NB4 (cell line): ENCODE measurements at regions not wholly inside any gene's neighbourhood (a gene's known extent, or its start where the extent isn't known, plus 50 kb on each side); places are given as distances from the start of the nearest gene placed in this dataset.
"Not testable (repeated sequence)": the region's sequence is repeated elsewhere in the genome, so short reads cannot be mapped to it uniquely, and the experiment has no call there.

Experiments used
- DNase-seq: peaks from one replicate; pipeline ENCODE4 v3.0.0; 2010; ENCODE audit warnings: low read depth
- H3K4me3 ChIP-seq: one replicate; pipeline ENCODE4 v1.5.1; 2011; ENCODE audit warnings: mild to moderate bottlenecking, low read depth, low read length, moderate library complexity
- CTCF ChIP-seq: IDR thresholded peaks from one replicate; pipeline ENCODE4 v1.5.1; 2012; ENCODE audit warnings: low read depth, low read length
- MAX ChIP-seq: IDR thresholded peaks from 2 replicates; pipeline ENCODE4 v1.6.1; 2011; ENCODE audit warnings: low read depth, low read length
- MYC ChIP-seq: IDR thresholded peaks from 2 replicates; pipeline ENCODE4 v1.6.1; 2011; ENCODE audit warnings: low read depth, low read length
- POLR2A ChIP-seq: IDR thresholded peaks from 2 replicates; pipeline ENCODE4 v1.6.1; 2011; ENCODE audit warnings: mild to moderate bottlenecking; ENCODE audit not compliant: insufficient read length; ENCODE audit errors: extremely low read depth

DNA sequence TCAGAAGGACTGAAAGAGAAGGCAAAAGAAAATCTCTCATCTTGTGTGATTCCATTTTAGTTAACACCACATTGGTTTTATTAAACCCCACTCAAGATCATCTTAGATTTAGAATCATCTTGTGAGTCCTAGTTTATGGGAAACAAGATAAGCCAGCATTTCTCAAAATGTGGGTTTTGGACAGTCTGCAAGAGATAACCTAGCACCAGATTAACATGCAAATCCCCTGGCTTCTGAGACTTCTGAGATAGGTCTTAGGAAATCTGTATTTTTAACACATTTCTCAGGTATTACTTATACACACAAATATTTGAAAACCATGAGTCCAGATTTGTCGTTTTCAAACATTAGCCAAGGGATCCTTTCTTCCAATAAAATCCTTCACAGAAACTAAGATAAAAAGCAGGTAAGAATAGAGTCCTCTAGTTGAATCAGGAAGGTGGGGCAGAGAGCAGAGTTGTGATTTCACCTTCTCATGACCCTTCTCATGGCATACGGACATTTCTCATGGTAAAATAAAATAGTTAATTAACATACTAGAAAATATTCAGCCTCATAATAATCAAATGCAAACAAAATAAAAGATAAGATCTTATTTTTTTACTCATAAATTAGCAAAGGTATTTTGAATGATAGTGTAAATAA is 287.2 kb upstream of the FN1 start:
- no peak for DNase-seq
- no peak overlapping the region for H3K4me3 ChIP-seq
- no peak for TF ChIP-seq CTCF
- no peak for TF ChIP-seq MAX
- TF ChIP-seq MYC: no peak
- TF ChIP-seq POLR2A: no peak

DNA sequence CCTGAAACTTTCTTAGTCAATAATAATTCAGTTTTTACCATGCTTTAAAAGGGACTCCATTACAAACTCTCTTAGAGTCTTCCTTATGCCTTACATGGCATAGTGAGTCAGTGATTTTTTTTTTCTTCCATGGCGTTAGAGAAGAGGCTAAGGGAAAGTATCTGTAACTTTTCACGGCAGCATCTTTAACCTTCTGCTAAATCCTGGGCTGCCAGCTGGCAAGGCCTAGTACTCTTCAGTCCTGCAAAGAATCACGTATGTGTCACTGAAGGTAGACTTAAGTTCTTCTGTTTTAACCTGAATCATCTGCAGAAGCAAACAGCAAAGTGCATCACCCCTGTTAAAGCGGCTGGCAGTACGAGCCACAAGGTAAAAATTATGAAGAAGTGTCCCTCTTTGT is 286.3 kb upstream of the FN1 start:
- no peak for DNase-seq
- TF ChIP-seq POLR2A (no peak), CTCF (no peak), MAX (no peak), MYC (no peak)
- H3K4me3 ChIP-seq: no peak overlapping the region

- not testable (repeated sequence) for DNase-seq, H3K4me3 ChIP-seq
Observed at GRCh38 chr2:215721515-215721914, 285.6 kb upstream of the FN1 start.

GRCh38 chr2:215718890-215719289 is 283.0 kb upstream of the FN1 start:
- TF ChIP-seq CTCF: no peak
- no peak for DNase-seq
- no peak overlapping the region for H3K4me3 ChIP-seq

GRCh38 chr2:215718436-215718835 is 282.6 kb upstream of the FN1 start:
- H3K4me3 ChIP-seq: no peak overlapping the region
- DNase-seq: no peak
- no peak for TF ChIP-seq POLR2A

DNA sequence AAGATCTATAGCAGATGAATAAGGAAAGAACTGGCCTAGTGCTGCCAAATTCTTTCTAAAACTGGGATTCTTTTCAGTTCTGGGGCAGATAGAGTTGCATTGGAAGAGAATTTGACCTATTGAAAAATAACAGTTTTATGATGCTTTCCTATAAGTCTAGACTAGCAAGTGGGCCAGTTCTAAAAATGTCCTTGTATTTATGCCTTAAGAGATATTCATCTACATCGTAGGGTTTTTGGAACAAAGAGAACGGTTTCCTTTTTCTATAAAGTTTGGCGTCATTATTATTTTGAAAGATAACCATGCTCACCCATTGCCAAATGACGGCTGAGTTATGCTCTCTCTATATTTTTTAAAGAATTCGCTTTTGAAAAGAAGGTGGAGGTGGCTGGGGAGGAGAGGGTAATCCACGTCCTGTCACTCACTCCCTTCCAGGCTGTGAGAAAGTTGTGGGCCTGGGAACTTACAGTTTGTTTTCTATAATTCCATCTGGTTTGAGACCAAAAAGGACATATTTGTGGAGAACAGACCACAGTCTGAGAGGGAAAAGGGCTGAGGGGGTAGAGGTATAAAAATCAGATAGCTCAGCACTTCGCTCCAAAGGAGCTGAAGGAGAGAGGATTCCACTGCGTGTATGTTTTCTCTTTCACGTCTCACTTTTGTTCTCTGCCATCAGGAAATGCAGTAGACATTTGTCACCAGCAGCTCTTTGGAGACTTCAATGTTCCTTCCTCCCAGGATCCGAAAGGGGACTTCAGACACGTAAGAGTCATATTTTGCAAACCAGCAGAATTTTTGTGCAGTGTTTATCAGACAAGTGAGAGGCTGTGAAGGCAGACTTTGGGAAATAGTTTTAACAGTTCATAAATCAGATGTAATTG is 281.9 kb upstream of the FN1 start:
- TF ChIP-seq MYC: no peak
- H3K4me3 ChIP-seq: no peak overlapping the region
- DNase-seq: no peak

GRCh38 chr2:215716956-215717355 is 281.1 kb upstream of the FN1 start:
- DNase-seq: no peak
- H3K4me3 ChIP-seq: no peak overlapping the region
- TF ChIP-seq MAX: no peak
- TF ChIP-seq MYC: no peak
- no peak for TF ChIP-seq CTCF
- no peak for TF ChIP-seq POLR2A
